Iris pigment epithelial cell (primary cell): ENCODE measurements at regions not wholly inside any gene's neighbourhood (a gene's known extent, or its start where the extent isn't known, plus 50 kb on each side); places are given as distances from the start of the nearest gene placed in this dataset.

Source experiments
- DNase-seq: peaks from one replicate; pipeline ENCODE4 v3.0.0-alpha.2; 2011; ENCODE audit warnings: low read depth

GRCh38 chr3:16708285-16708684 is 103.1 kb upstream of the DAZL start:
- DNase-seq: peak; percentile 14

- peak; percentile 8 for DNase-seq
Measured at GRCh38 chr3:16711691-16712090, 106.5 kb upstream of the DAZL start.

- DNase-seq: no peak
Measured at GRCh38 chr3:16715281-16715680, 110.1 kb upstream of the DAZL start.

GRCh38 chr3:16719426-16719825 is 114.2 kb upstream of the DAZL start:
- DNase-seq: no peak

DNA sequence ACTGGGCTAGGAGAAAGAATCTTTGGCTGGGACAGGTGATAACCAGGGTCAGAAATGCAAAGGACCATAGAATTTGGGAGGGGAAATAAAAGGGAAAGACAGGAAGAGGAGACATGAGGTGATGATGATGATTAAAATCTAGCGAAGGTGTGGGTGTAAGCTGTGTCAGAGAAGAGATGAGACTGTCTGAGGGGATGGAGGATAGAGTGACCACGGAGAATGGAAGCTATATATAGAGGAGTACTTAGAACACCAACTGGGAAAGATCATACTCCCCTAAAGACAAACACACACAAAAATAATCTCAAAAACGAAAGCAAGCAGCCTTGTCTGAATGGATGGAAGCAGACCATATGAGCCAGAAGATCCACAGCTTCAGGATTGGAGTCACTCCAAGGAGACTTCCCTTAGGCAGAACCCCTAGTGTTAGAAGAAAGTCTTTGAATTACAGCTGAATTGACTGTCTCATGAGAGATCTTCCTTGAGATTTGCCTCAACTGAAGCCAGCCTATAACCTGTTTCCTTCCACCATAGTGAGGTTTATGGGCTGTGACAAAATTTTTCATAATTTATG is 115.2 kb upstream of the DAZL start:
- no peak for DNase-seq

- DNase-seq: no peak
Measured at GRCh38 chr3:16721494-16721893, 116.3 kb upstream of the DAZL start.

- peak; percentile 73 for DNase-seq
Measured at GRCh38 chr3:16723978-16724377, 118.8 kb upstream of the DAZL start.

GRCh38 chr3:16724487-16724886 is 119.3 kb upstream of the DAZL start:
- no peak for DNase-seq

DNA sequence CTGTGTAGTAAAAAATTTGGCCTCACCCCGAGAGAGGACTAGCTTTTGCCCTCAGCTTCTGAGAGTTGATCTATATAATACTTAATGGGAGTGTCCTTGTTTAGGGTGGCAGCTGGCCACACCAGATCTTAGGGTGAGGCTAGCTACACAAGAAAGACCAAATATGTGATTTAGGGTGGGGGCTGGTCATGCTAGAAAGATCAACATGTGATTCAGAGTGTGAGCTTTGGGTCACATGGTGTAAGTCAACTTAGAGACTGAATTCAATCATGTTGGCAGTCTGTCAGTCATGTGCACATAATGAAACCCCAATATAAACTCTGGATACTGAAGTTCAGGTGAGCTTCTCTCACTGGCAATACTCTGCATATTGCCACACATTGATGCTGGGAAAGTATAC is 120.7 kb upstream of the DAZL start:
- DNase-seq: no peak

- DNase-seq: peak; percentile 81
Measured at GRCh38 chr3:16728770-16729745, 123.8 kb upstream of the DAZL start.

DNA sequence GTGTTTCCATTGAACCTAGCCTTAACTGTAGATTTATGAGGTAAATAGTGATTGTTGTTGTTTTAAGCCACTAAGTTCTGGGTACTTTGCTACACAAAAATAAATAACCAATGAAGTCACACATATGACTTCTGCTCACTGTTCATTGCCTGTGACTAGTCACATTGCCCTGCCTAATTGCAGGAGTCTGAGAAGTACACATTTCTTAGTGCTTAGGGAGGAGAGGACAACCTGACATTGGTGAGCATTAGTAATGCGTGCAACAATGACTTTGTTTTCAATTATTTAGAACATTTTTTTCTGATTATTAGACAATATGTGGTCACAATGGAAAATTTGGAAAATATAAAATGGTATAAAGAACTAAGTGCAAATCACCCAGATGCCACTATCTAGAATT is 133.2 kb upstream of the DAZL start:
- DNase-seq: no peak

- peak; percentile 57 for DNase-seq
Measured at GRCh38 chr3:16739541-16740105, 134.4 kb upstream of the DAZL start.

DNA sequence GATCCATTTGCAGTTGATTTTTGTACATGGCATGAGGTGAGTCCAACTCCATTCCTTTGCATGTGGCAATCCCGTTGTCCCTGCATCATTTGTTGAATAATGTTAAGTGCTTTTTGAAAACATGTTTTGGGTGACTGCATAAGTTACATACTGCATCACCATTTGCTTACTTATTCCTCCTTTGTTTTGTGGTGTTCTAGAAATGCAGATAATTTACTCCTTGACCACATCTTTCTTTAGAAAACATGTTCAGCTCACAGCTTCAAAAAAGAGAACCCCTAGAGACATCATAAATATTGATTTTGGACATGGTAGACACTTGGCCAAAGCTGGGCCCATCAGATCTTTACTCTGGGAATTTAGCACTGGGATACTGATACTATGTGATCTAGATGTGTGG is 135.3 kb upstream of the DAZL start:
- peak; percentile 10 for DNase-seq

- peak; percentile 91 for DNase-seq
Measured at GRCh38 chr3:16741103-16741758, 136.0 kb upstream of the DAZL start.

DNA sequence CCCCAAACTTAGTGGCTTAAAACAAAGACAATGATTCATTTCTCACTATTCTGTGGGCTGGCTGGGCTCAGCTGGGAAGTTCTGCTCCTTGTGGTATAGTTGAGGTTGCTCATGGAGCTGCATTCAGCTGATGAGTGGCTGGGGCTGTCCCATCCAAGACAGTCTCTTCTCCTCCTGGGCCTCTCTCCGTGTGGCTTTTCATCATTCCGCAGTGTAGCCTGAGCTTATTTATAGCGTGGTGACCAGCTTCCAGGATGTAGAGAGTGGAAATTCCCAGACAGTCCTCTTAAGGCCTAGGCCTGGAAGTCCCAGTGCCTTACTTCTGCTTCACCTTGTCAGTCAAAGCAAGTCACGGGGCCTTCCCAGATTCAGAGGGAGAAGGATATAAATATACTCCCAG is 136.7 kb upstream of the DAZL start:
- peak; percentile 35 for DNase-seq

DNA sequence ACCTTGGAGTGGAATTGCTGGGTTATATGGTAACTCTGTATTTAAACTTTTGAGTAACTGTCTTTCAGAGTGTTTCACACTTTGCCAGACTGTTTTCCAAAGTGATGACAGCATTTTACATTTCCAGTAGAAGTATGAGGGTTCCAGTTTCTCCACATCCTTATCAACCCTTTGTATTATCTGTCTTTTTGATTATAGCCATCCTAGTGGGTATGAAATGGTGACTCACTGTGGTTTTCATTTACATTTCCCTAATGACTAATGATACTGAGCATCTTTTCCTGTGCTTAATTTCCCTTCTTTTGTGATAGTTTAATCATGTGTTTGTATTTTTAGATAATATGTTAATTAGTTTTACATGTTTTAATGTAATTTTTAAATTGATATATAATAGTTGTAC is 138.1 kb upstream of the DAZL start:
- peak; percentile 10 for DNase-seq

- no peak for DNase-seq
Measured at GRCh38 chr3:16759227-16759903, 125.4 kb upstream of the PLCL2 start.

GRCh38 chr3:16761571-16761970 is 123.2 kb upstream of the PLCL2 start:
- peak; percentile 23 for DNase-seq

DNA sequence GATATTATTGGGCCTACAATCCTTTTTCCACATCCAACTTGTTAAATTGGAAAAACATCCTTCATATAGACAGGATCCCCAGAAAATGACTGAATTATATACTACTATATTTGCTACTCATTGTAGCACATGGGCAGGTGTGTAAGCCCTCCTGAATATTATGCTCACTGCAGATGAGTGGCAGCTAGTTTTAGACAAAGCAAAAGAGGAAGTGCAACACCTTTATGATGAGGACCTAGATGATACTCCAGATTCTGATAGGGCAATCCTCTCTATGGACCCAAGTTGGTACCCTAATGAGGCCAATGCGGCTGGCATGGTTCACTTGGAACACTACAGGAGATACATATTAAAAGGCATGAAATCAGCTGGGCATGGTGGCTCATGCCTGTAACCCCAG is 119.1 kb upstream of the PLCL2 start:
- no peak for DNase-seq

DNA sequence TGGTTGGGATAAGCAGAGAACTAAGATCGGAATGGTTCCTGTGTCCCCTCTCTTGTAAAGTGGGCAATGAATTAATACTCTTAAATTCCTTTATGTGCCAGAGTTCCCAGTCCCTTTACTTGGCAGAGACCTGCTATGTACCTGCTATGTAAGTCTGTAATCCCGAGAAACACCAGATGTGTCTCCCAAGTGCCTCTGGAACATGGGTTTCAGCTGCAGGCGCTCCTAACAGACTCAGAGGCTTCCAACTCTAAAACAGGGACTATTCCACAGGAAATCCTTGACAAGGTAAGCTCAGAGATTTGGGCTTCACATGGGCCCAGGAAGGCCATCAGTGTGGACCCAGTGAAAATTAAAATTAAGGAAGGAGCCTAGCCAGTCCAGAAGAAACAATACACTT is 117.7 kb upstream of the PLCL2 start:
- DNase-seq: peak; percentile 2

DNA sequence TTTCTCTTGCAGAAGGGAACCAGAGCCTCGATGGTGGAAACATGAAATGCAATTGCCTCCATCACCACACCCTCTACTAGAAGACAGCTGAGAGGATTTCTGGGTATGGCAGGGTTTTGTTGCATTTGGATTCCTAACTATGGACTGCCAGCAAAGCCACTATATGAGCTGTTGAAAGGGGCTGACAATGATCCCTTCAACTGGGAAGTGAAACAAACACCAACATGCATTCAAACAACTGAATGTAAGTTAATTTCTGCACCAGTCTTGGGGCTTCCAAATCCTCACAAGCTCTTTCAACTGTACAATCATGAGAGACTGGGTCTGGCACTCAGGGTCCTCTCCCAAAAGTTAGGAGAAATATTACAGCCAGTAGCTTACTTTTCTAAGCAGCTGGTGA is 116.7 kb upstream of the PLCL2 start:
- DNase-seq: no peak

- peak; percentile 30 for DNase-seq
Measured at GRCh38 chr3:16768956-16769355, 115.8 kb upstream of the PLCL2 start.
